Thyroid gland (tissue), 4 donors: ENCODE measurements at regions not wholly inside any gene's neighbourhood (a gene's known extent, or its start where the extent isn't known, plus 50 kb on each side); places are given as distances from the start of the nearest gene placed in this dataset.
A peak's percentile ranks its signal among the peaks of the same experiment; 100 is the strongest.

Experiments used
- DNase-seq, 2 donors: peaks; one replicate each; pipeline ENCODE4 v3.0.0-alpha.2; 2019
- H3K27ac ChIP-seq, 3 donors: fragments of 200-600 bp; sonication (generic); 1 replicate in 2 of 3; 2 replicates in 1 of 3; pipeline ENCODE4 v1.5.1; 2016 to 2019; ENCODE audit warnings: mild to moderate bottlenecking in 1 of 3, moderate library complexity in 1 of 3
- H3K27me3 ChIP-seq: fragments of 200-600 bp; sonication (generic); one replicate; pipeline ENCODE4 v1.5.1; 2019
- H3K36me3 ChIP-seq, 2 donors: fragments of 200-600 bp; sonication (generic); one replicate each; pipeline ENCODE4 v1.5.1; 2016 to 2019
- H3K4me1 ChIP-seq, 2 donors: fragments of 200-600 bp; sonication (generic); one replicate each; pipeline ENCODE4 v1.5.1; 2017 to 2019
- H3K4me3 ChIP-seq, 3 donors: fragments of 200-600 bp; sonication (generic); replicated peaks in 1 of 3; 1 replicate in 2 of 3; 2 replicates in 1 of 3; pipeline ENCODE4 v1.5.1; 2016; ENCODE audit warnings: mild to moderate bottlenecking in 1 of 3
- H3K9me3 ChIP-seq: fragments of 200-600 bp; sonication (generic); one replicate; pipeline ENCODE4 v1.5.1; 2017
- POLR2A ChIP-seq, 2 donors: fragments of 450-650 bp; IDR thresholded peaks; one replicate each; pipeline ENCODE4 v1.6.1; 2017; ENCODE audit warnings: antibody characterized with exemption in 2 of 2, mild to moderate bottlenecking in 2 of 2, moderate library complexity in 1 of 2
- WGBS, 2 donors: methylation state at CpG; one replicate each; pipeline ENCODE4 v1.1.5; 2017; 5-methylcytosine and 5-hydroxymethylcytosine counted together
- intact Hi-C: fragments of 100-400 bp; cut with DNase I; formaldehyde crosslinking; loops from one replicate; pipeline ENCODE4 v1.15.1; 2023
- TF ChIP-seq, protein P1 (sequence below), 6 experiments: fragments of 200-600 bp in 3 of 6; fragments of 450-650 bp in 3 of 6; sonication (generic) in 3 of 6; IDR thresholded peaks; one replicate each; pipeline ENCODE4 v1.5.1; 2016 to 2019; ENCODE audit warnings: antibody characterized with exemption in 6 of 6, mild to moderate bottlenecking in 2 of 6, inconsistent platforms in 1 of 6, moderate library complexity in 1 of 6

DNA sequence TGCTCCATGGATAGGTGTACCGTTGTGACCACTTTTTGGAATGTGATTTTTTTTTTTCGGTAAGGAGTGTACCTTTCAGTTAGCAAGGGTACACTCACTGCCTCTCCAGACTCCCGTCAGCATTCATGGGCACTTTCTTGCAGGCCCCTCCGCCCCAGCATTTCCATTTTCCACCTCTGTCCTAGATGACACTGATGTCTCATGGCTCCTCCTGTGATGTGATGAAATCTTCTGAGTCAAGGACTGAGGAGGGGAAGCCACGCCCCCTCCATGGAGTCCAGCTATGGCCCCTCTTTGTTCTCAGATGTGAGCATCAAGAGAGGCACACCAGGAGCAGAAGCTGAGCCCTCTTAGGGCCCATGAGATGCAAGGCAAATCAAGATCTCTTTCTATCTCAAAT is 61.8 kb downstream of the CTSL start:
- TF ChIP-seq POLR2A (IDR thresholded peaks at IDR 0.05) = no peak
- TF ChIP-seq, protein P1, sequence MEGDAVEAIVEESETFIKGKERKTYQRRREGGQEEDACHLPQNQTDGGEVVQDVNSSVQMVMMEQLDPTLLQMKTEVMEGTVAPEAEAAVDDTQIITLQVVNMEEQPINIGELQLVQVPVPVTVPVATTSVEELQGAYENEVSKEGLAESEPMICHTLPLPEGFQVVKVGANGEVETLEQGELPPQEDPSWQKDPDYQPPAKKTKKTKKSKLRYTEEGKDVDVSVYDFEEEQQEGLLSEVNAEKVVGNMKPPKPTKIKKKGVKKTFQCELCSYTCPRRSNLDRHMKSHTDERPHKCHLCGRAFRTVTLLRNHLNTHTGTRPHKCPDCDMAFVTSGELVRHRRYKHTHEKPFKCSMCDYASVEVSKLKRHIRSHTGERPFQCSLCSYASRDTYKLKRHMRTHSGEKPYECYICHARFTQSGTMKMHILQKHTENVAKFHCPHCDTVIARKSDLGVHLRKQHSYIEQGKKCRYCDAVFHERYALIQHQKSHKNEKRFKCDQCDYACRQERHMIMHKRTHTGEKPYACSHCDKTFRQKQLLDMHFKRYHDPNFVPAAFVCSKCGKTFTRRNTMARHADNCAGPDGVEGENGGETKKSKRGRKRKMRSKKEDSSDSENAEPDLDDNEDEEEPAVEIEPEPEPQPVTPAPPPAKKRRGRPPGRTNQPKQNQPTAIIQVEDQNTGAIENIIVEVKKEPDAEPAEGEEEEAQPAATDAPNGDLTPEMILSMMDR (IDR thresholded peaks at IDR 0.05) = no peak
- intact Hi-C loops = no loop called here
- H3K27ac ChIP-seq = no peak overlapping the region
- H3K27me3 ChIP-seq = no peaks in the 10 kb centered on the region
- 89 to 93% methylated on average over 5 of the region's 5 CpGs for WGBS, 2 donors
- H3K36me3 ChIP-seq = no peaks in the 10 kb centered on the region
- DNase-seq = no peak
- H3K4me3 ChIP-seq = no peak overlapping the region
- no peaks in the 10 kb centered on the region for H3K4me1 ChIP-seq
- H3K9me3 ChIP-seq = no peaks in the 10 kb centered on the region

DNA sequence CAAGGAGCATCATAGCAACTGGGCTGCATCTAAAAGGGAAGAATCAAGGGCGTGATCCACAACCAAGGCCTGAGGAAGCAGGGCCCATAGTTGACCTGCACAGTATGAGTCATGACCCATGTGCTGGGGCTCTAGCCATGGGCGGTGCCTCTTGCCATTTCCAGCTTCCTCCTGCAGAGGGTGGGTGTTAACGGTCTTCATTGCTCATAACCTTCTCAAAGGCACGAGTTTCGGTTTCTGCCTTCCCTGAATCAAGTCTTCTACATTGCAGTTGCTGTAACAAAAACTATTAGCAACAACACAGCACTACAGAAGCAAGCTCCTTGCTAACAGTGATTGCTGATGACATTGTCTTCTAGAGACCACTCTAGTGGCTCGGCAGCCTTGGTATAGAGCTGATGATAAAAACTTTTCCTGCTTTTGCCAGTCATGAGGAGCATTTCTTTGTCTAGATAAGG is 66.9 kb downstream of the CTSL start:
- H3K9me3 ChIP-seq = no peaks in the 10 kb centered on the region
- no peak for TF ChIP-seq POLR2A (IDR thresholded peaks at IDR 0.05)
- TF ChIP-seq, protein P1 (IDR thresholded peaks at IDR 0.05) = no peak
- peak overlapping the region in 2 of 3 donors; percentile 45 to 50 for H3K27ac ChIP-seq
- no peaks in the 10 kb centered on the region for H3K36me3 ChIP-seq
- intact Hi-C loops = no loop called here
- peak in 1 of 2 donors; percentile 19 for DNase-seq
- no peak overlapping the region for H3K4me3 ChIP-seq
- H3K4me1 ChIP-seq = no peaks in the 10 kb centered on the region
- 62 to 71% methylated on average over 6 of the region's 6 CpGs for WGBS, 2 donors
- H3K27me3 ChIP-seq = no peaks in the 10 kb centered on the region

DNA sequence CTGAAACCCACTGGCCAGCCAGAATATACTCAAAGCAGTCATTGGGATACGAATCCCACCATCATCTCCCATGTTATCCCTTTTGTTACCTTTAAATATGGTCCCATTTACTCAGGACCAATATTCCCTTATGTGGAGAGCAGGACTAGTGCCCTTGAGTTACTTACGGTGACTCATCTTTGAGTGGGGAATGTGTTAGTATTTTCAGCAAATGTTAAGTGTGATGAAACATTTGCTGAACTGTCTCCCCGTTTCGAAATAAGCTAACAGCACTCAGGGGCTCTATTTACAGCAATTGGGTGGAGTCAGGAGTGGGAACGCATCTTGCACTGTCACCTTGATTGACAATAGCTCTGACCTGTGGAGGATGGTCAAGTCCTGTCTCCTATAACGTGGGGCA is 67.4 kb downstream of the CTSL start:
- TF ChIP-seq, protein P1 (IDR thresholded peaks at IDR 0.05) = no peak
- intact Hi-C loops = no loop called here
- Histone ChIP-seq H3K4me3 (no peak overlapping the region), H3K9me3 (no peaks in the 10 kb centered on the region), H3K36me3 (no peaks in the 10 kb centered on the region), H3K4me1 (no peaks in the 10 kb centered on the region), H3K27ac (peak overlapping the region in 2 of 3 donors; percentile 45 to 50), H3K27me3 (no peaks in the 10 kb centered on the region)
- WGBS, 2 donors = 63 to 64% methylated on average over 6 of the region's 6 CpGs
- no peak for DNase-seq

DNA sequence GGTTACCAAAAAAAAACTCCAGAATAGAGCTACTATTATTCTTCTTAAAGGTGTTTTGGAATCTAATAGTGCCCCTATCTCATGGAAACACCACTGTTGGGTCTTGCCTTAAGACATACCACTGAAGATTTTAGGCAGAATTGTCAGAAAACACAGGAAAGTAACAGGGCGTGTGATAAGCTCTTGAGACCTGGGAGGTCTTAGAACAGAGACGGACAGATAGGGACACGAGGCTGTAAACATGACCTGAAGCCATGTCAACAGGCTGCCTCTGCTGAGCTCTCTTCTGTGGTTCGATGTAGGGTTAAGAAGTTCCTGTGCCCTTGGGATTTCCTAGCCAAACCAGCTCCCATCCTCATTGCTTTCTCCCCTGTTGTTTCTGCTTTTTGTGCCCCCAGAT is 69.3 kb downstream of the CTSL start:
- intact Hi-C loops = no loop called here
- no peaks in the 10 kb centered on the region for H3K9me3 ChIP-seq
- no peak overlapping the region for H3K27ac ChIP-seq
- H3K27me3 ChIP-seq = no peaks in the 10 kb centered on the region
- no peaks in the 10 kb centered on the region for H3K4me1 ChIP-seq
- no peaks in the 10 kb centered on the region for H3K36me3 ChIP-seq
- no peak overlapping the region for H3K4me3 ChIP-seq
- TF ChIP-seq, protein P1 (IDR thresholded peaks at IDR 0.05) = no peak
- no peak for TF ChIP-seq POLR2A (IDR thresholded peaks at IDR 0.05)
- 38 to 54% methylated on average over 4 of the region's 4 CpGs for WGBS, 2 donors
- DNase-seq = no peak

DNA sequence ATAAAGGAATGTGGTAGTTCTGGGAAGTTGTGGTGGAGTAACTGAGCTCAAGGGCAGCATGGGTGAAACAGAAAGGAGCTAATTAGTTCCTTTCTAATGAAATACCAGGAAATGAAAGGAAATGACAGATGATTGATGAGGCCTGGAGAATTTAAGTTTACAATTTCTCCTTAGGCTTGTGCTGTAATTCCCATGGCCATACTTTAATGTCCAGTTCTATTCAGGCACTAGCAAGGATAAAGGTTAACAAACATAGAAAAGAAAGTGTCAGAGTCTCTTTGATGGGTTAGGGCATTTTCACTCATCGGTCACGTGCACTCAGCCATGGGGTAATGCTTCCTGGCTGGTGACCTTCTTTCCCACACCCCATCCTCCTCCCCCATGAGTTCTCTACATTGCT is 70.3 kb downstream of the CTSL start:
- 59 to 74% methylated on average over 2 of the region's 2 CpGs for WGBS, 2 donors
- no peaks in the 10 kb centered on the region for H3K36me3 ChIP-seq
- no peak overlapping the region for H3K4me3 ChIP-seq
- no peak for TF ChIP-seq POLR2A (IDR thresholded peaks at IDR 0.05)
- H3K4me1 ChIP-seq = no peaks in the 10 kb centered on the region
- no peak overlapping the region for H3K27ac ChIP-seq
- H3K27me3 ChIP-seq = no peaks in the 10 kb centered on the region
- no peak for DNase-seq
- intact Hi-C loops = no loop called here
- no peaks in the 10 kb centered on the region for H3K9me3 ChIP-seq
